ENCODE measurements at regions not wholly inside any gene's neighbourhood (a gene's known extent, or its start where the extent isn't known, plus 50 kb on each side); places are given as distances from the start of the nearest gene placed in this dataset.
A peak's percentile ranks its signal among the peaks of the same experiment; 100 is the strongest.

GRCh38 chr20:54320148-54320607 lies 112.3 kb downstream of the PFDN4 start:
- Mint-ChIP-seq H3K27me3 (ENCODE audit: insufficient read depth, low read depth) (no peaks in the 10 kb centered on the region), H3K9me3 (no peaks in the 10 kb centered on the region), H3K27ac (no peak overlapping the region), H3K4me1 (no peaks in the 10 kb centered on the region), H3K36me3 (no peaks in the 10 kb centered on the region), H3K4me3 (no peak overlapping the region)
- no peak overlapping the region for H2AFZ ChIP-seq (replicated peaks)
- no peaks in the 10 kb centered on the region for H3K36me3 ChIP-seq
- H4K20me1 ChIP-seq (ENCODE audit: low read depth), result no peaks in the 10 kb centered on the region
- H3K27me3 ChIP-seq, result no peaks in the 10 kb centered on the region
- peak; percentile 7 for DNase-seq (ENCODE audit: low spot score)
- no peaks in the 10 kb centered on the region for H3K4me1 ChIP-seq
- H3K27ac ChIP-seq, result no peak overlapping the region
- H3K9ac ChIP-seq, result no peak overlapping the region
- H3K9me3 ChIP-seq (ENCODE audit: low read depth), result no peaks in the 10 kb centered on the region
- H3K4me2 ChIP-seq, result no peak overlapping the region
- H3K4me3 ChIP-seq, result no peak overlapping the region
- peak; percentile 51 for TF ChIP-seq EZH2phosphoT487 (IDR thresholded peaks at IDR 0.05)
- no peak for TF ChIP-seq EZH2 (IDR thresholded peaks at IDR 0.05)
- H3K79me2 ChIP-seq (ENCODE audit: low read depth), result no peaks in the 10 kb centered on the region
- H3F3A ChIP-seq (ENCODE audit: low read depth), result no peaks in the 10 kb centered on the region

- no peak for DNase-seq (ENCODE audit: low spot score)
These were observed 113.6 kb downstream of the PFDN4 start for GRCh38 chr20:54321352-54322087.

GRCh38 chr20:54323227-54323734 lies 115.4 kb downstream of the PFDN4 start:
- Histone ChIP-seq H2AFZ (replicated peaks) (no peak overlapping the region), H3K4me2 (no peak overlapping the region), H3K36me3 (no peaks in the 10 kb centered on the region), H3K4me3 (no peak overlapping the region), H3K4me1 (no peaks in the 10 kb centered on the region), H3K79me2 (ENCODE audit: low read depth) (no peaks in the 10 kb centered on the region), H4K20me1 (ENCODE audit: low read depth) (no peaks in the 10 kb centered on the region), H3K27ac (no peak overlapping the region), H3F3A (ENCODE audit: low read depth) (no peaks in the 10 kb centered on the region), H3K27me3 (no peaks in the 10 kb centered on the region), H3K9ac (no peak overlapping the region), H3K9me3 (ENCODE audit: low read depth) (no peaks in the 10 kb centered on the region)
- Mint-ChIP-seq H3K27ac (no peak overlapping the region), H3K27me3 (ENCODE audit: insufficient read depth, low read depth) (no peaks in the 10 kb centered on the region), H3K4me3 (no peak overlapping the region), H3K9me3 (no peaks in the 10 kb centered on the region), H3K4me1 (no peaks in the 10 kb centered on the region), H3K36me3 (no peaks in the 10 kb centered on the region)
- TF ChIP-seq CTCF (IDR thresholded peaks at IDR 0.05), result no peak
- no peak for TF ChIP-seq EZH2phosphoT487 (IDR thresholded peaks at IDR 0.05)
- DNase-seq (ENCODE audit: low spot score), result no peak

More at GRCh38 chr20:54321352-54322087, 113.6 kb downstream of the PFDN4 start:
- Histone ChIP-seq H3K27me3 (no peaks in the 10 kb centered on the region), H3K27ac (no peak overlapping the region), H3K36me3 (no peaks in the 10 kb centered on the region), H3K4me1 (no peaks in the 10 kb centered on the region), H3K79me2 (ENCODE audit: low read depth) (no peaks in the 10 kb centered on the region), H3K4me3 (no peak overlapping the region), H3K9me3 (ENCODE audit: low read depth) (no peaks in the 10 kb centered on the region), H4K20me1 (ENCODE audit: low read depth) (no peaks in the 10 kb centered on the region), H3F3A (ENCODE audit: low read depth) (no peaks in the 10 kb centered on the region), H3K4me2 (no peak overlapping the region), H3K9ac (no peak overlapping the region), H2AFZ (replicated peaks) (no peak overlapping the region)
- Mint-ChIP-seq H3K4me1 (no peaks in the 10 kb centered on the region), H3K36me3 (no peaks in the 10 kb centered on the region), H3K9me3 (no peaks in the 10 kb centered on the region), H3K4me3 (no peak overlapping the region), H3K27ac (no peak overlapping the region), H3K27me3 (ENCODE audit: insufficient read depth, low read depth) (no peaks in the 10 kb centered on the region)
- TF ChIP-seq CTCF (IDR thresholded peaks at IDR 0.05) (no peak), EZH2phosphoT487 (IDR thresholded peaks at IDR 0.05) (no peak), EZH2 (IDR thresholded peaks at IDR 0.05) (no peak)

GRCh38 chr20:54324041-54324440 lies 116.2 kb downstream of the PFDN4 start:
- TF ChIP-seq CTCF (IDR thresholded peaks at IDR 0.05), result no peak
- TF ChIP-seq EZH2phosphoT487 (IDR thresholded peaks at IDR 0.05), result no peak
- TF ChIP-seq EZH2 (IDR thresholded peaks at IDR 0.05), result no peak
- no peaks in the 10 kb centered on the region for H3K27me3 Mint-ChIP-seq (ENCODE audit: insufficient read depth, low read depth)
- Histone ChIP-seq H3K9me3 (ENCODE audit: low read depth) (no peaks in the 10 kb centered on the region), H3K4me1 (no peaks in the 10 kb centered on the region), H3K27ac (no peak overlapping the region), H2AFZ (replicated peaks) (no peak overlapping the region), H3K36me3 (no peaks in the 10 kb centered on the region), H3K9ac (no peak overlapping the region), H4K20me1 (ENCODE audit: low read depth) (no peaks in the 10 kb centered on the region), H3K4me2 (no peak overlapping the region), H3K79me2 (ENCODE audit: low read depth) (no peaks in the 10 kb centered on the region), H3K4me3 (no peak overlapping the region), H3F3A (ENCODE audit: low read depth) (no peaks in the 10 kb centered on the region), H3K27me3 (no peaks in the 10 kb centered on the region)
- H3K9me3 Mint-ChIP-seq, result no peaks in the 10 kb centered on the region
- H3K27ac Mint-ChIP-seq, result no peak overlapping the region
- no peak overlapping the region for H3K4me3 Mint-ChIP-seq
- no peaks in the 10 kb centered on the region for H3K4me1 Mint-ChIP-seq
- DNase-seq (ENCODE audit: low spot score), result no peak
- no peaks in the 10 kb centered on the region for H3K36me3 Mint-ChIP-seq
